OCI-LY7 (cell line): ENCODE measurements at regions not wholly inside any gene's neighbourhood (a gene's known extent, or its start where the extent isn't known, plus 50 kb on each side); places are given as distances from the start of the nearest gene placed in this dataset.

Experiments
- CTCF ChIP-seq: fragments of 200-600 bp; sonication (generic); conservative IDR thresholded peaks from 2 replicates; pipeline ENCODE4 v1.5.1; 2014; ENCODE audit warnings: mild to moderate bottlenecking, antibody characterized with exemption, low read length, moderate library complexity, mixed read lengths
- EZH2phosphoT487 ChIP-seq: fragments of 200-600 bp; sonication (generic); IDR thresholded peaks from 2 replicates; pipeline ENCODE4 v1.6.1; 2018; ENCODE audit warnings: low read depth, borderline replicate concordance, mild to moderate bottlenecking, mixed run types, antibody characterized with exemption, low read length, moderate library complexity, mixed read lengths

- no peak for TF ChIP-seq EZH2phosphoT487
- TF ChIP-seq CTCF = no peak
These were observed 133.0 kb upstream of the HMCN1 start for GRCh38 chr1:185601189-185601588.
